ENCODE measurements at regions not wholly inside any gene's neighbourhood (a gene's known extent, or its start where the extent isn't known, plus 50 kb on each side); places are given as distances from the start of the nearest gene placed in this dataset.

DNA sequence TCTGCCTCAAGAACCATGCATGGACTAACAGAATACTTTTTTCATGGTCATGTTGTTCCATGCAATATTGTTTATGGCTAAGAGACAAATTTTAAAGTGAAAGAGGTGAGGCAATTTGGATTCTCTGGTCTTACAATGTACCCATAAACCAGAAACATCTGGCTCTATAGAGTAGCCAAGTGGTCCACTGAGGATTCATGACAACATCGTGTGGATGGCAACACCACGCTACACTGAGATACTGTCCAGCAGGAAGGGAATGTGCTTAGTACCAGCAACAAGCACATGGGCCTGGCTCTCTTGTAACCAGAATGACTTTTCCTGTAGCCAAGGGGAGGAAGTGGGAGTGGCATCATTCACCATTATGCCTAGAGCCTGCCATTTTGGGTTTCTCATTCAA, 218.2 kb downstream of the GADD45G start:
- Histone ChIP-seq H3K9me3 (ENCODE audit: control insufficient read depth, low read length) (no peaks in the 10 kb centered on the region), H3K27me3 (ENCODE audit: control insufficient read depth, insufficient read depth, low read length, poor library complexity, severe bottlenecking) (no peaks in the 10 kb centered on the region), H3K4me3 (ENCODE audit: low read length) (no peak overlapping the region), H3K4me1 (ENCODE audit: control insufficient read depth, insufficient read depth, low read length) (no peaks in the 10 kb centered on the region), H3K36me3 (ENCODE audit: control insufficient read depth, insufficient read depth, low read length) (no peaks in the 10 kb centered on the region), H3K9ac (ENCODE audit: extremely low read depth, low read length, poor library complexity, severe bottlenecking) (no peak overlapping the region), H3K27ac (ENCODE audit: low read depth, low read length) (no peak overlapping the region)
- peak; percentile 17 for DNase-seq
- Mint-ChIP-seq H3K4me3 (no peak overlapping the region), H3K27ac (no peak overlapping the region), H3K36me3 (ENCODE audit: low read depth) (no peaks in the 10 kb centered on the region), H3K4me1 (peaks cover 15% of the 10 kb centered on the region), H3K27me3 (ENCODE audit: insufficient read depth) (no peaks in the 10 kb centered on the region), H3K9me3 (no peaks in the 10 kb centered on the region)
- 95 to 100% methylated on average over 1 to 2 of the region's 2 CpGs for WGBS, 2 experiments (ENCODE audit: insufficient coverage in 1 of 2, insufficient read length in 1 of 2)
- TF ChIP-seq, protein P1, sequence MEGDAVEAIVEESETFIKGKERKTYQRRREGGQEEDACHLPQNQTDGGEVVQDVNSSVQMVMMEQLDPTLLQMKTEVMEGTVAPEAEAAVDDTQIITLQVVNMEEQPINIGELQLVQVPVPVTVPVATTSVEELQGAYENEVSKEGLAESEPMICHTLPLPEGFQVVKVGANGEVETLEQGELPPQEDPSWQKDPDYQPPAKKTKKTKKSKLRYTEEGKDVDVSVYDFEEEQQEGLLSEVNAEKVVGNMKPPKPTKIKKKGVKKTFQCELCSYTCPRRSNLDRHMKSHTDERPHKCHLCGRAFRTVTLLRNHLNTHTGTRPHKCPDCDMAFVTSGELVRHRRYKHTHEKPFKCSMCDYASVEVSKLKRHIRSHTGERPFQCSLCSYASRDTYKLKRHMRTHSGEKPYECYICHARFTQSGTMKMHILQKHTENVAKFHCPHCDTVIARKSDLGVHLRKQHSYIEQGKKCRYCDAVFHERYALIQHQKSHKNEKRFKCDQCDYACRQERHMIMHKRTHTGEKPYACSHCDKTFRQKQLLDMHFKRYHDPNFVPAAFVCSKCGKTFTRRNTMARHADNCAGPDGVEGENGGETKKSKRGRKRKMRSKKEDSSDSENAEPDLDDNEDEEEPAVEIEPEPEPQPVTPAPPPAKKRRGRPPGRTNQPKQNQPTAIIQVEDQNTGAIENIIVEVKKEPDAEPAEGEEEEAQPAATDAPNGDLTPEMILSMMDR (conservative IDR thresholded peaks at IDR 0.05): no peak

- no peak overlapping the region for H3K27ac ChIP-seq (ENCODE audit: low read depth, low read length)
- no peaks in the 10 kb centered on the region for H3K4me1 ChIP-seq (ENCODE audit: control insufficient read depth, insufficient read depth, low read length)
- TF ChIP-seq, protein P1 (conservative IDR thresholded peaks at IDR 0.05): no peak
- H3K4me1 Mint-ChIP-seq: peaks cover 3% of the 10 kb centered on the region
- no peaks in the 10 kb centered on the region for H3K36me3 Mint-ChIP-seq (ENCODE audit: low read depth)
- H3K27ac Mint-ChIP-seq: no peak overlapping the region
- no peaks in the 10 kb centered on the region for H3K36me3 ChIP-seq (ENCODE audit: control insufficient read depth, insufficient read depth, low read length)
- no peaks in the 10 kb centered on the region for H3K27me3 ChIP-seq (ENCODE audit: control insufficient read depth, insufficient read depth, low read length, poor library complexity, severe bottlenecking)
- H3K9me3 ChIP-seq (ENCODE audit: control insufficient read depth, low read length): no peaks in the 10 kb centered on the region
- no peak overlapping the region for H3K4me3 Mint-ChIP-seq
- no peak overlapping the region for H3K9ac ChIP-seq (ENCODE audit: extremely low read depth, low read length, poor library complexity, severe bottlenecking)
- 80 to 88% methylated on average over 1 to 4 of the region's 4 CpGs for WGBS, 2 experiments (ENCODE audit: insufficient coverage in 1 of 2, insufficient read length in 1 of 2)
- peaks cover 1% of the 10 kb centered on the region for H3K9me3 Mint-ChIP-seq
- DNase-seq: peak; percentile 24
- H3K4me3 ChIP-seq (ENCODE audit: low read length): no peak overlapping the region
- H3K27me3 Mint-ChIP-seq (ENCODE audit: insufficient read depth): peaks cover 1% of the 10 kb centered on the region
These were observed 220.9 kb downstream of the GADD45G start for GRCh38 chr9:89825669-89826068.

- Histone ChIP-seq H3K27ac (ENCODE audit: low read depth, low read length) (no peak overlapping the region), H3K9me3 (ENCODE audit: control insufficient read depth, low read length) (no peaks in the 10 kb centered on the region), H3K36me3 (ENCODE audit: control insufficient read depth, insufficient read depth, low read length) (no peaks in the 10 kb centered on the region), H3K4me3 (ENCODE audit: low read length) (no peak overlapping the region), H3K4me1 (ENCODE audit: control insufficient read depth, insufficient read depth, low read length) (no peaks in the 10 kb centered on the region), H3K27me3 (ENCODE audit: control insufficient read depth, insufficient read depth, low read length, poor library complexity, severe bottlenecking) (no peaks in the 10 kb centered on the region), H3K9ac (ENCODE audit: extremely low read depth, low read length, poor library complexity, severe bottlenecking) (no peak overlapping the region)
- Mint-ChIP-seq H3K4me1 (no peaks in the 10 kb centered on the region), H3K27ac (no peak overlapping the region), H3K4me3 (no peak overlapping the region), H3K9me3 (peaks cover 2% of the 10 kb centered on the region), H3K27me3 (ENCODE audit: insufficient read depth) (peaks cover 2% of the 10 kb centered on the region), H3K36me3 (ENCODE audit: low read depth) (no peaks in the 10 kb centered on the region)
- DNase-seq: peak; percentile 32
- WGBS, 2 experiments (ENCODE audit: insufficient coverage in 1 of 2, insufficient read length in 1 of 2): 92 to 100% methylated on average over 2 to 8 of the region's 8 CpGs
- TF ChIP-seq, protein P1 (conservative IDR thresholded peaks at IDR 0.05): no peak
These were observed 221.4 kb downstream of the GADD45G start for GRCh38 chr9:89826186-89826585.

Measured in endodermal cell (in vitro differentiated cells).